ENCODE measurements at regions not wholly inside any gene's neighbourhood (a gene's known extent, or its start where the extent isn't known, plus 50 kb on each side); places are given as distances from the start of the nearest gene placed in this dataset.
A peak's percentile ranks its signal among the peaks of the same experiment; 100 is the strongest.

DNA sequence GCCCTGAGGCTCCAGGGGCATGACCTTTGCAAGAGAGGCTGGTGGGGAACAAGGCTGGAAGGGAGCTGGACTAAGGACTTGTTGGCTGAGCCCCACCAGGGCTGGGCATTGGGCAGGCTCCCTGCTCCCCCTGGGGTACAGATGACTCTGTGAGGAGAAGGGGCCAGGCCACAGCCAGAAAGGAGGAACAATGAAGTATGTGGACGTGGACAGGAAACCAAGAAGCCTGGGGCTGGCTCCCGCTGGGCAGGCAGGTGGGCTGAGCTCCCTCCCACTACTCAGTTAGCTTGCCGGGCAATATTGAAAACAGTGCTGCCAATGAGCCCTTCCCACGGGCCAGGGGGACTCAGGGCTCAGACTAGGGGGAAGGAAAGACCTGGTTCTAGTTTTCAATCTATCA lies 66.1 kb upstream of the SPTLC1 start:
- DNase-seq = no peak
- H3K27ac ChIP-seq = peak overlapping the region in 1 of 4 donors; percentile 9
- no peak for TF ChIP-seq POLR2A (IDR thresholded peaks at IDR 0.05)
- no peak for TF ChIP-seq EP300 (IDR thresholded peaks at IDR 0.05; ENCODE audit: low read depth)
- no peak for TF ChIP-seq POLR2AphosphoS5 (IDR thresholded peaks at IDR 0.05)
- TF ChIP-seq, protein P1, sequence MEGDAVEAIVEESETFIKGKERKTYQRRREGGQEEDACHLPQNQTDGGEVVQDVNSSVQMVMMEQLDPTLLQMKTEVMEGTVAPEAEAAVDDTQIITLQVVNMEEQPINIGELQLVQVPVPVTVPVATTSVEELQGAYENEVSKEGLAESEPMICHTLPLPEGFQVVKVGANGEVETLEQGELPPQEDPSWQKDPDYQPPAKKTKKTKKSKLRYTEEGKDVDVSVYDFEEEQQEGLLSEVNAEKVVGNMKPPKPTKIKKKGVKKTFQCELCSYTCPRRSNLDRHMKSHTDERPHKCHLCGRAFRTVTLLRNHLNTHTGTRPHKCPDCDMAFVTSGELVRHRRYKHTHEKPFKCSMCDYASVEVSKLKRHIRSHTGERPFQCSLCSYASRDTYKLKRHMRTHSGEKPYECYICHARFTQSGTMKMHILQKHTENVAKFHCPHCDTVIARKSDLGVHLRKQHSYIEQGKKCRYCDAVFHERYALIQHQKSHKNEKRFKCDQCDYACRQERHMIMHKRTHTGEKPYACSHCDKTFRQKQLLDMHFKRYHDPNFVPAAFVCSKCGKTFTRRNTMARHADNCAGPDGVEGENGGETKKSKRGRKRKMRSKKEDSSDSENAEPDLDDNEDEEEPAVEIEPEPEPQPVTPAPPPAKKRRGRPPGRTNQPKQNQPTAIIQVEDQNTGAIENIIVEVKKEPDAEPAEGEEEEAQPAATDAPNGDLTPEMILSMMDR (IDR thresholded peaks at IDR 0.05) = no peak
- in situ Hi-C loops (cut with MboI; ENCODE audit: low pct_ligation_motif_present in 1 of 4, low pct_unique_long_range_greater_than_20kb in 1 of 4, low sequenced_read_pairs in 3 of 4) (no loop called here), intact Hi-C loops (cut with DNase I; ENCODE audit: low total_unique reads) (no loop called here)
- H3K27me3 ChIP-seq = no peaks in the 10 kb centered on the region
- H3K4me3 ChIP-seq = no peak overlapping the region
- peaks cover 0 to 4% (median 0%) of the 10 kb centered on the region in 4 donors for H3K4me1 ChIP-seq
- H3K36me3 ChIP-seq = no peaks in the 10 kb centered on the region
- 46 to 73% methylated on average over 3 to 4 of the region's 4 CpGs for WGBS, 2 donors (ENCODE audit: low coverage in 1 of 2)
- H3K9me3 ChIP-seq = no peaks in the 10 kb centered on the region

DNA sequence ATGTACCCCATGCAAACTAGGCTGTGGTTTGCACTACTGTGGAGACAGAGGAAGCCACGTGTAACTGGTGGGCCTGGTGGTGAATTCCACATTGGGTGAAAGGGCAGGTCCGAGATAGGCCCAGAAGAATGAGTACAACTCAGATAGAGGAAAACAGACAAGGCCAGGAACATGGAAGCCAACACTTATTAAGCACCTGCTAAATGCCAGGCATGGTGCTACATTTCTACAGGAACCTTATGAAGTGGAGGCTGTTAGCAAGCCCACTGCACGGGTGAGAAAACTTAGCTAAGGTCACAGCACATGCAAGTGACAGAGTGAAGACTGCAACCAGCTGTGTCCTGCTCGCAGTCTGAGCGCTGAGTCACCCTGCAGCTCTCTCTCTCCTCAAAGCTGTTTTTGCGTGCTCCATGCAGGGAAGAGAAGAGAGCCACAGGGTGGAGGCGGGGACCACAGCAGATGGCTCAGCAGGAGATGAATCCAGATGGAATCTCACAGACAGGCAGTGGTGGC lies 65.5 kb upstream of the SPTLC1 start:
- WGBS, 2 donors (ENCODE audit: low coverage in 1 of 2) = 63% methylated on average over 7 of the region's 7 CpGs; no CpG with 5 or more reads in 1 of the 2 donors
- Histone ChIP-seq H3K9me3 (no peaks in the 10 kb centered on the region), H3K4me1 (peaks cover 0 to 4% (median 0%) of the 10 kb centered on the region in 4 donors), H3K27ac (no peak overlapping the region), H3K27me3 (no peaks in the 10 kb centered on the region), H3K36me3 (no peaks in the 10 kb centered on the region), H3K4me3 (no peak overlapping the region)
- intact Hi-C loops (cut with DNase I; ENCODE audit: low total_unique reads) (no loop called here), in situ Hi-C loops (cut with MboI; ENCODE audit: low pct_ligation_motif_present in 1 of 4, low pct_unique_long_range_greater_than_20kb in 1 of 4, low sequenced_read_pairs in 3 of 4) (no loop called here)
- DNase-seq = no peak
- no peak for TF ChIP-seq POLR2AphosphoS5 (IDR thresholded peaks at IDR 0.05)
- TF ChIP-seq EP300 (IDR thresholded peaks at IDR 0.05; ENCODE audit: low read depth) = no peak
- no peak for TF ChIP-seq POLR2A (IDR thresholded peaks at IDR 0.05)
- TF ChIP-seq, protein P1 (IDR thresholded peaks at IDR 0.05) = no peak

DNA sequence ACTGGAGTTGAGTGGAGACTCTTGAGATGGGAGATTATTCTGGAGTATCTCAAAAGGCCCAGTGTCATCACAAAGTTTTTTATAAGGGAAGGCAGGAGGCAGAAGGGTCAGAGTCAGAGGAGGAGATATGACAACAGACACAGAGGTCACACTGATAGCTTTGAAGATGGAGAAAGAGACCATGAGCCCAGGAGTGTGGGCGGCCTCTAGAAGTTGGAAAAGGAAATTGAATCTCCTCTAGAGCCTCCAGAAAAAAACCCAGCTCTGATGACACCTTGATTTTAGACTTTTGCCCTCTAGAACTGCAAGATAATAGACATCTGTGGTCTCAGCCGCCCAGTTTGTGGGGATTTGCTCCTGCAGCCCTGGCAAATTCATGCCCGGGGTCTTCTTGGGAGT lies 64.8 kb upstream of the SPTLC1 start:
- Histone ChIP-seq H3K4me1 (peaks cover 0 to 4% (median 0%) of the 10 kb centered on the region in 4 donors), H3K9me3 (no peaks in the 10 kb centered on the region), H3K27me3 (no peaks in the 10 kb centered on the region), H3K36me3 (no peaks in the 10 kb centered on the region), H3K4me3 (no peak overlapping the region), H3K27ac (no peak overlapping the region)
- no peak for DNase-seq
- WGBS, 2 donors (ENCODE audit: low coverage in 1 of 2) = 91 to 92% methylated on average over 3 of the region's 3 CpGs
- in situ Hi-C loops (cut with MboI; ENCODE audit: low pct_ligation_motif_present in 1 of 4, low pct_unique_long_range_greater_than_20kb in 1 of 4, low sequenced_read_pairs in 3 of 4) = no loop called here
- TF ChIP-seq EP300 (IDR thresholded peaks at IDR 0.05; ENCODE audit: low read depth) (no peak), POLR2A (IDR thresholded peaks at IDR 0.05) (no peak), POLR2AphosphoS5 (IDR thresholded peaks at IDR 0.05) (no peak)
- TF ChIP-seq, protein P1 (IDR thresholded peaks at IDR 0.05) = no peak
- intact Hi-C loops (cut with DNase I; ENCODE audit: low total_unique reads) = no loop called here

DNA sequence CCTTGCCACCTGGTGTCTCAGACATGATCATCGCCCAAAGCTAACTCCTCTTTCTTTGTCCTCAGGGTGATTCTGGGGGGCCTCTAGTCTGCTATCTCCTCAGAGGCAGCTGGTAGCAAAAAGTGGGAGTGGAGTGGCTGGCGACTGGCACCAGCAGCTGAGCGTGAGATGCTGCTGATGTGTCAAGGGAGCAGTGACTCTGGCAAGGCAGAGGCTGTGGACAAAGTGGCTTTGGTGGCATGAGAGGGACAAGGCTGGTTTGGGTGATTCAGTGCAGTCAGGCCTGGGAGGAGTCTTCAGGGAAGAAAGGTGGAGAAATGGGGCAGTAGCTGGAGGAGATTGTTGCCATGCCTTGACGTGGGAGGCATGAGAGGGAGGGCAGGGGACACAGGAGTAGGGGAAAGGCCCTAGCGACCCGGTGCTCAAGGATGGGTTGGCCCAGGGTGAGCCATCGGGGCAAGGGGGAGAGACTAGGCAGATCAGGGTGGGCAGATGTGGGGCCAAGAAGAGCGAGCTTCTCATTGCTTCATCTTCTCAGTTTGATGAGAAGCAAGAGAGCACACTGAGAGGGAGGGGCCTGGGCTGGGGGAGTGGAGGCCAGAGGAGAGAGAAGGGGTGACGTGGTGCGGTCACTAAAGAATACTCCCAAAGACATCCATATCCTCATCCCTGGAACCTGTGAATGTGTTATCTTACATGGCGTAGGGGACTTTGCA lies 64.2 kb upstream of the SPTLC1 start:
- H3K36me3 ChIP-seq = no peaks in the 10 kb centered on the region
- H3K4me1 ChIP-seq = peaks cover 0 to 4% (median 0%) of the 10 kb centered on the region in 4 donors
- no peaks in the 10 kb centered on the region for H3K27me3 ChIP-seq
- no peak overlapping the region for H3K27ac ChIP-seq
- in situ Hi-C loops (cut with MboI; ENCODE audit: low pct_ligation_motif_present in 1 of 4, low pct_unique_long_range_greater_than_20kb in 1 of 4, low sequenced_read_pairs in 3 of 4) = no loop called here
- intact Hi-C loops (cut with DNase I; ENCODE audit: low total_unique reads) = no loop called here
- TF ChIP-seq EP300 (IDR thresholded peaks at IDR 0.05; ENCODE audit: low read depth) = no peak
- no peak for TF ChIP-seq POLR2AphosphoS5 (IDR thresholded peaks at IDR 0.05)
- TF ChIP-seq, protein P1 (IDR thresholded peaks at IDR 0.05) = no peak
- no peak for TF ChIP-seq POLR2A (IDR thresholded peaks at IDR 0.05)
- no peak overlapping the region for H3K4me3 ChIP-seq
- no peak for DNase-seq
- no peaks in the 10 kb centered on the region for H3K9me3 ChIP-seq
- 94 to 100% methylated on average over 2 to 11 of the region's 11 CpGs for WGBS, 2 donors (ENCODE audit: low coverage in 1 of 2)
